ENCODE measurements at regions not wholly inside any gene's neighbourhood (a gene's known extent, or its start where the extent isn't known, plus 50 kb on each side); places are given as distances from the start of the nearest gene placed in this dataset.

GRCh38 chr2:212929116-212929515 lies 222.3 kb downstream of the IKZF2 start:
- TF ChIP-seq ZNF777 (tag by site-specific recombination; IDR thresholded peaks at IDR 0.05; ENCODE audit: borderline replicate concordance) (no peak), CTCF (tag by site-specific recombination; IDR thresholded peaks at IDR 0.05) (no peak)

Data from HEK293 (cell line).